H9 (cell line): ENCODE measurements at regions not wholly inside any gene's neighbourhood (a gene's known extent, or its start where the extent isn't known, plus 50 kb on each side); places are given as distances from the start of the nearest gene placed in this dataset.

Experiments
- DNase-seq: peaks from one replicate; pipeline ENCODE4 v3.0.0-alpha.2; 2017
- H2AFZ ChIP-seq: one replicate; pipeline ENCODE4 v1.6.1; 2013; ENCODE audit warnings: mild to moderate bottlenecking, low read length, control low read depth, moderate library complexity
- H2AK5ac ChIP-seq: 2 replicates; pipeline ENCODE4 v1.6.1; 2013; ENCODE audit warnings: low read length, control low read depth, mixed read lengths; ENCODE audit not compliant: insufficient read length
- H2BK120ac ChIP-seq: one replicate; pipeline ENCODE4 v1.6.1; 2013; ENCODE audit warnings: low read depth, mild to moderate bottlenecking, low read length, control low read depth, inconsistent platforms; ENCODE audit not compliant: poor library complexity, severe bottlenecking
- H2BK12ac ChIP-seq: 2 replicates; pipeline ENCODE4 v1.6.1; 2013; ENCODE audit warnings: low read length, control low read depth, mixed read lengths, low read depth; ENCODE audit not compliant: insufficient read length
- H2BK15ac ChIP-seq: 2 replicates; pipeline ENCODE4 v1.6.1; 2013; ENCODE audit warnings: low read depth, low read length, control low read depth
- H2BK20ac ChIP-seq: one replicate; pipeline ENCODE4 v1.6.1; 2013; ENCODE audit warnings: low read depth, mild to moderate bottlenecking, low read length, control low read depth, inconsistent platforms; ENCODE audit not compliant: poor library complexity, severe bottlenecking
- H2BK5ac ChIP-seq: 2 replicates; pipeline ENCODE4 v1.6.1; 2013; ENCODE audit warnings: low read length, control low read depth, mixed read lengths; ENCODE audit not compliant: insufficient read length
- H3K14ac ChIP-seq: 2 replicates; pipeline ENCODE4 v1.6.1; 2013; ENCODE audit warnings: low read length, control low read depth; ENCODE audit not compliant: insufficient read depth
- H3K18ac ChIP-seq: 2 replicates; pipeline ENCODE4 v1.6.1; 2013; ENCODE audit warnings: low read depth, mild to moderate bottlenecking, mixed read lengths, low read length, control low read depth; ENCODE audit not compliant: insufficient read length
- H3K23ac ChIP-seq: 2 replicates; pipeline ENCODE4 v1.6.1; 2013; ENCODE audit warnings: low read length, control low read depth, mixed read lengths, low read depth; ENCODE audit not compliant: insufficient read length
- H3K23me2 ChIP-seq: 2 replicates; pipeline ENCODE4 v1.6.1; 2013; ENCODE audit warnings: low read depth, mild to moderate bottlenecking, mixed read lengths, low read length, control low read depth; ENCODE audit not compliant: insufficient read length, poor library complexity, severe bottlenecking
- H3K27ac ChIP-seq: 2 replicates; pipeline ENCODE4 v1.5.1; 2013; ENCODE audit warnings: low read length, control low read depth, mixed read lengths, low read depth; ENCODE audit not compliant: insufficient read length
- H3K27me3 ChIP-seq: 2 replicates; pipeline ENCODE4 v1.6.1; 2013; ENCODE audit warnings: low read length, control low read depth, inconsistent platforms; ENCODE audit not compliant: insufficient read depth
- H3K4ac ChIP-seq: 2 replicates; pipeline ENCODE4 v1.6.1; 2013; ENCODE audit warnings: low read depth, mild to moderate bottlenecking, control low read depth, inconsistent platforms, low read length, moderate library complexity
- H3K4me1 ChIP-seq: 2 replicates; pipeline ENCODE4 v1.6.1; 2013; ENCODE audit warnings: low read length, control low read depth, inconsistent platforms; ENCODE audit not compliant: insufficient read depth
- H3K4me2 ChIP-seq: 2 replicates; pipeline ENCODE4 v1.6.1; 2013; ENCODE audit warnings: low read length, control low read depth, mixed read lengths; ENCODE audit not compliant: insufficient read length, insufficient read depth
- H3K56ac ChIP-seq: 2 replicates; pipeline ENCODE4 v1.6.1; 2013; ENCODE audit warnings: low read depth, mild to moderate bottlenecking, mixed read lengths, low read length, control low read depth; ENCODE audit not compliant: insufficient read length
- H3K79me1 ChIP-seq: 2 replicates; pipeline ENCODE4 v1.6.1; 2013; ENCODE audit warnings: low read depth, mild to moderate bottlenecking, moderate library complexity, low read length, control low read depth, inconsistent platforms; ENCODE audit not compliant: insufficient read depth, poor library complexity, severe bottlenecking
- H3K79me2 ChIP-seq: 2 replicates; pipeline ENCODE4 v1.6.1; 2013; ENCODE audit warnings: low read length, control low read depth, inconsistent platforms; ENCODE audit not compliant: insufficient read depth
- H3K9ac ChIP-seq: 2 replicates; pipeline ENCODE4 v1.6.1; 2013; ENCODE audit warnings: low read length, control low read depth, mixed read lengths; ENCODE audit not compliant: insufficient read length; ENCODE audit errors: extremely low read depth
- H3K9me3 ChIP-seq: one replicate; pipeline ENCODE4 v1.6.1; 2013; ENCODE audit warnings: low read depth, low read length, inconsistent platforms; ENCODE audit not compliant: control insufficient read depth
- H3T11ph ChIP-seq: one replicate; pipeline ENCODE4 v1.6.1; 2013; ENCODE audit warnings: mild to moderate bottlenecking, low read length, control low read depth, inconsistent platforms
- H4K20me1 ChIP-seq: one replicate; pipeline ENCODE4 v1.6.1; 2013; ENCODE audit not compliant: control insufficient read depth, insufficient read length, insufficient read depth
- H4K5ac ChIP-seq: 2 replicates; pipeline ENCODE4 v1.6.1; 2013; ENCODE audit warnings: low read depth, mild to moderate bottlenecking, mixed read lengths, low read length, control low read depth; ENCODE audit not compliant: insufficient read length
- H4K8ac ChIP-seq: replicated peaks from 2 replicates; pipeline ENCODE4 v1.6.1; 2013; ENCODE audit warnings: low read length, control low read depth, mixed read lengths, low read depth; ENCODE audit not compliant: insufficient read length
- H4K91ac ChIP-seq: 2 replicates; pipeline ENCODE4 v1.6.1; 2013; ENCODE audit warnings: low read depth, mild to moderate bottlenecking, moderate library complexity, mixed read lengths, low read length, control low read depth; ENCODE audit not compliant: insufficient read length
- H3K27ac Mint-ChIP-seq, 3 experiments: 2 replicates in 2 of 3; 3 replicates in 1 of 3; pipeline ENCODE4 v1.8.0; 2020 to 2021; ENCODE audit warnings: mixed read lengths in 3 of 3, mild to moderate bottlenecking in 1 of 3, moderate library complexity in 1 of 3
- H3K27me3 Mint-ChIP-seq: 2 replicates; pipeline ENCODE4 v1.8.0; 2021; ENCODE audit warnings: low read depth, mild to moderate bottlenecking, moderate library complexity, mixed read lengths
- H3K36me3 Mint-ChIP-seq, 3 experiments: 2 replicates in 2 of 3; 3 replicates in 1 of 3; pipeline ENCODE4 v1.8.0; 2020 to 2021; ENCODE audit warnings: low read depth in 3 of 3, mixed read lengths in 3 of 3; ENCODE audit not compliant: insufficient read depth in 1 of 3
- H3K4me1 Mint-ChIP-seq, 2 experiments: 2 replicates each; pipeline ENCODE4 v1.8.0; 2020; ENCODE audit warnings: mixed read lengths in 2 of 2
- H3K4me3 Mint-ChIP-seq, 2 experiments: 2 replicates in 1 of 2; 3 replicates in 1 of 2; pipeline ENCODE4 v1.8.0; 2020 to 2021; ENCODE audit warnings: mild to moderate bottlenecking in 2 of 2, mixed read lengths in 2 of 2, moderate library complexity in 1 of 2
- H3K9me3 Mint-ChIP-seq, 2 experiments: 2 replicates in 1 of 2; 3 replicates in 1 of 2; pipeline ENCODE4 v1.8.0; 2020; ENCODE audit warnings: mild to moderate bottlenecking in 2 of 2, mixed read lengths in 2 of 2, moderate library complexity in 1 of 2
- WGBS: extraction: QIAGEN DNeasy Blood & Tissue Kit; methylation state at CpG from one replicate; pipeline ENCODE4 v1.1.7; 2013; ENCODE audit warnings: missing lambda C conversion rate, low lambda C conversion rate, mixed read lengths; ENCODE audit not compliant: insufficient read length; ENCODE audit errors: extremely low coverage; 5-methylcytosine and 5-hydroxymethylcytosine counted together
- TF ChIP-seq, protein P1 (sequence below): fragments of 200-600 bp; sonication (generic); conservative IDR thresholded peaks from 3 replicates; pipeline ENCODE4 v1.8.0; 2021; ENCODE audit warnings: antibody characterized with exemption, mild to moderate bottlenecking

DNA sequence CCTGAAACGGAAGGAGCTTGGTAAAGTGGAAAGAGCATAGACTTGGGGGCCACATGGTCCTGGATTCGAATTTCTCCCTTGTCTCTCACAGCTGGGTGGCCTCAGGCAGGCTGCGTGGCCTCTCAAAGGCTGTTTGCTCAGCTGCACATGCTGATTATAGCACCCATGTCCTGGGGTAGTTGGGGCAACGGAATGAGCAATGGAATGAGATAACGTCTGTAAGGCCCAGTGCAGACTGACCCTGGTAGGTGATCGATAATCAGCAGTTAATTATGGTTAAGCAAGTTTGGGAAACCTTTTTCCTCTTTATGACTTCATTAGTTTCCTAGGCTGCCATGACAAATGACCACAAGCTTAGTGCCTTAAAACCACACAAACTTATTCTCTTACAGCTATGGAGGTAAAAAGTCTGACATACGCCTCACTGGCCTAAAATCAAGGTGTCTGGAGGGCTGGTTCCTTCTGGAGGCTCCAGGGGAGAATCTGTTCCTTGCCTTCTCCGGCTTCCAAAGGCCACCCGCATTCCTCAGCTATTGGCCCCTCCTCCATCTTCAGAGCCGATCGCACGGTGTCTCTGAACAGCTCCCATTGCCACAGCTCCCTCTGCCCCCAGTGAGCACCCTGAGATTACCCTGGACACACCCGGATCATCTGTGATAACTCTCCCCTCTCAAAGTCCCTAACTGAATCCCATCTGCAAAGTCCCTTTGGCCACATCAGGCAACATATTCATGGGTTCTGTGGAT is 294.9 kb upstream of the FOXF1 start:
- H2BK20ac ChIP-seq: no peak overlapping the region
- H3K4me2 ChIP-seq: no peak overlapping the region
- H3K4me3 Mint-ChIP-seq: no peak overlapping the region; a peak in 1 of 5 replicates
- no peak overlapping the region for H4K91ac ChIP-seq
- no peak overlapping the region for H3K9ac ChIP-seq
- no peak overlapping the region for H3K4ac ChIP-seq
- no peak overlapping the region for H2BK15ac ChIP-seq
- H2BK120ac ChIP-seq: no peak overlapping the region
- H3K18ac ChIP-seq: no peak overlapping the region
- H3K56ac ChIP-seq: no peak overlapping the region
- H3K79me2 ChIP-seq: no peaks in the 10 kb centered on the region
- no peak overlapping the region; a peak in 1 of 7 replicates for H3K27ac Mint-ChIP-seq
- no peak overlapping the region for H2AFZ ChIP-seq
- H4K8ac ChIP-seq: no peak overlapping the region
- H2BK12ac ChIP-seq: no peak overlapping the region
- no peak overlapping the region for H4K5ac ChIP-seq
- no peak overlapping the region for H3T11ph ChIP-seq
- H3K27me3 Mint-ChIP-seq: peaks cover 9% of the 10 kb centered on the region
- no peak for DNase-seq
- WGBS: no CpG with 5 or more reads among the region's 13 CpGs
- peaks cover 0 to 2% of the 10 kb centered on the region in 2 experiments; a peak in 1 of 4 replicates for H3K4me1 Mint-ChIP-seq
- H2AK5ac ChIP-seq: no peak overlapping the region
- H3K27ac ChIP-seq: no peak overlapping the region
- H3K9me3 ChIP-seq: no peaks in the 10 kb centered on the region
- H2BK5ac ChIP-seq: no peak overlapping the region
- H3K9me3 Mint-ChIP-seq: peaks cover 2 to 5% of the 10 kb centered on the region in 2 experiments; a peak in 3 of 5 replicates
- H3K36me3 Mint-ChIP-seq: peaks cover 0 to 10% (median 3%) of the 10 kb centered on the region in 3 experiments; a peak in 4 of 7 replicates
- no peaks in the 10 kb centered on the region for H3K79me1 ChIP-seq
- H3K14ac ChIP-seq: no peak overlapping the region
- TF ChIP-seq, protein P1, sequence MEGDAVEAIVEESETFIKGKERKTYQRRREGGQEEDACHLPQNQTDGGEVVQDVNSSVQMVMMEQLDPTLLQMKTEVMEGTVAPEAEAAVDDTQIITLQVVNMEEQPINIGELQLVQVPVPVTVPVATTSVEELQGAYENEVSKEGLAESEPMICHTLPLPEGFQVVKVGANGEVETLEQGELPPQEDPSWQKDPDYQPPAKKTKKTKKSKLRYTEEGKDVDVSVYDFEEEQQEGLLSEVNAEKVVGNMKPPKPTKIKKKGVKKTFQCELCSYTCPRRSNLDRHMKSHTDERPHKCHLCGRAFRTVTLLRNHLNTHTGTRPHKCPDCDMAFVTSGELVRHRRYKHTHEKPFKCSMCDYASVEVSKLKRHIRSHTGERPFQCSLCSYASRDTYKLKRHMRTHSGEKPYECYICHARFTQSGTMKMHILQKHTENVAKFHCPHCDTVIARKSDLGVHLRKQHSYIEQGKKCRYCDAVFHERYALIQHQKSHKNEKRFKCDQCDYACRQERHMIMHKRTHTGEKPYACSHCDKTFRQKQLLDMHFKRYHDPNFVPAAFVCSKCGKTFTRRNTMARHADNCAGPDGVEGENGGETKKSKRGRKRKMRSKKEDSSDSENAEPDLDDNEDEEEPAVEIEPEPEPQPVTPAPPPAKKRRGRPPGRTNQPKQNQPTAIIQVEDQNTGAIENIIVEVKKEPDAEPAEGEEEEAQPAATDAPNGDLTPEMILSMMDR: no peak
- H4K20me1 ChIP-seq: no peaks in the 10 kb centered on the region
- no peaks in the 10 kb centered on the region for H3K23me2 ChIP-seq
- H3K27me3 ChIP-seq: no peaks in the 10 kb centered on the region
- no peak overlapping the region for H3K23ac ChIP-seq
- no peaks in the 10 kb centered on the region for H3K4me1 ChIP-seq
